ENCODE measurements at regions not wholly inside any gene's neighbourhood (a gene's known extent, or its start where the extent isn't known, plus 50 kb on each side); places are given as distances from the start of the nearest gene placed in this dataset.
"Not testable (repeated sequence)": the region's sequence is repeated elsewhere in the genome, so short reads cannot be mapped to it uniquely, and the experiment has no call there.

DNA sequence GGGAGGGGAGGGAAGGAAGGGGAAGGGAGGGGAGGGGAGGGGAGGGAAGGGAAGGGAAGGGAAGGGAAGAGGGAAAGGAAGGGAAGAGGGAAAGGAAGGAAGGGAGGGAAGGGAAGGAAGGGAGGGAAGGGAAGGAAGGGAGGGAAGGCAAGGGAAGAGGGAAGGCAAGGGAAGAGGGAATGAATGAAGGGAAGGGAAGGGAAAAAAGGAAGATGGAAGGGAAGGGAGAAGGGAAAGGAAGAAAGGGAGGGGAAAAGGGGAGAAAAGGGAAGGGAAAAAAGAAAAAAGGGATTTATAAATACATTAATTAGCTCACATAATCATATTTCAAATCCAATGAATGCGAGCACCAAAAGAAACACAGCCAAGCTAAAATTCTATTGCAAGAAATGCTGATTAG is 202.9 kb upstream of the LRRTM4 start:
- Histone ChIP-seq H2AFZ (ENCODE audit: low read length) (no peak overlapping the region), H3K36me3 (ENCODE audit: insufficient read depth, low read length) (no peaks in the 10 kb centered on the region), H3K4me3 (ENCODE audit: insufficient read depth, low read length) (no peak overlapping the region), H3K9me3 (ENCODE audit: low read depth, low read length) (no peaks in the 10 kb centered on the region), H3K27me3 (ENCODE audit: insufficient read depth, low read length) (no peaks in the 10 kb centered on the region), H3K27ac (ENCODE audit: low read depth, low read length) (no peak overlapping the region), H3K4me1 (ENCODE audit: insufficient read depth, low read length) (no peaks in the 10 kb centered on the region), H4K20me1 (ENCODE audit: insufficient read depth, low read length) (no peaks in the 10 kb centered on the region), H3K4me2 (ENCODE audit: insufficient read depth, low read length) (no peak overlapping the region), H3K79me2 (ENCODE audit: insufficient read depth, low read length) (no peaks in the 10 kb centered on the region)
- TF ChIP-seq, protein P1, sequence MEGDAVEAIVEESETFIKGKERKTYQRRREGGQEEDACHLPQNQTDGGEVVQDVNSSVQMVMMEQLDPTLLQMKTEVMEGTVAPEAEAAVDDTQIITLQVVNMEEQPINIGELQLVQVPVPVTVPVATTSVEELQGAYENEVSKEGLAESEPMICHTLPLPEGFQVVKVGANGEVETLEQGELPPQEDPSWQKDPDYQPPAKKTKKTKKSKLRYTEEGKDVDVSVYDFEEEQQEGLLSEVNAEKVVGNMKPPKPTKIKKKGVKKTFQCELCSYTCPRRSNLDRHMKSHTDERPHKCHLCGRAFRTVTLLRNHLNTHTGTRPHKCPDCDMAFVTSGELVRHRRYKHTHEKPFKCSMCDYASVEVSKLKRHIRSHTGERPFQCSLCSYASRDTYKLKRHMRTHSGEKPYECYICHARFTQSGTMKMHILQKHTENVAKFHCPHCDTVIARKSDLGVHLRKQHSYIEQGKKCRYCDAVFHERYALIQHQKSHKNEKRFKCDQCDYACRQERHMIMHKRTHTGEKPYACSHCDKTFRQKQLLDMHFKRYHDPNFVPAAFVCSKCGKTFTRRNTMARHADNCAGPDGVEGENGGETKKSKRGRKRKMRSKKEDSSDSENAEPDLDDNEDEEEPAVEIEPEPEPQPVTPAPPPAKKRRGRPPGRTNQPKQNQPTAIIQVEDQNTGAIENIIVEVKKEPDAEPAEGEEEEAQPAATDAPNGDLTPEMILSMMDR (IDR thresholded peaks at IDR 0.05; ENCODE audit: extremely low read depth, low read depth, low read length) = no peak
- DNase-seq (ENCODE audit: insufficient read length, low spot score, missing footprints) = no peak

DNA sequence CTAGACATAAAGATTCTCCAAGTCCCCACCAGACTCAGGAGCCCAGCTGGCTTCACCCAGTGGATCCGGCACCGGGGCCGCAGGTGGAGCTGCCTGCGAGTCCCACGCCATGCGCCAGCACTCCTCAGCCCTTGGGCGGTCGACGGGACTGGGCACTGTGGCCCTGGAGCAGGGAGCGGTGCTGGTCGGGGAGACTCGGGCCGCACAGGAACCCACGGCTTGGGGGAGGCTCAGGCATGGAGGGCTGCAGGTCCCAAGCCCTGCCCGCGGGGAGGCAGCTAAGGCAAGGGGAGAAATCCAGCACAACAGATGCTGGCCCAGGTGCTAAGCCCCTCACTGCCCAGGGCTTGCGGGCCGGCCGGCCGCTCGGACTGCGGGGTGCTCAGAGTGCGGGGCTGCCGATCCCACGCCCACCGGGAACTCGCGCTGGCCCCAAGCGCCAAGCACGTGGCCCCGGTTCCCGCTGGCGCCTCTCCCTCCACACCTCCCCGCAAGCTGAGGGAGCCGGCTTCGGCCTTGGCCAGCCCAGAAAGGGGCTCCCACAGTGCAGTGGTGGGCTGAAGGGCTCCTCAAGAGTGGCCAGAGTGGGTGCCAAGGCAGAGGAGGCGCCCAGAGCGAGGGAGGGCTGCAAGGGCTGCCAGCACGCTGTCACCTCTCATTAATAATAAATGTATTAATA is 212.6 kb upstream of the LRRTM4 start:
- not testable (repeated sequence) for H4K20me1 ChIP-seq (ENCODE audit: insufficient read depth, low read length); H3K27ac ChIP-seq (ENCODE audit: low read depth, low read length); H2AFZ ChIP-seq (ENCODE audit: low read length); H3K36me3 ChIP-seq (ENCODE audit: insufficient read depth, low read length); H3K4me1 ChIP-seq (ENCODE audit: insufficient read depth, low read length); H3K4me2 ChIP-seq (ENCODE audit: insufficient read depth, low read length); DNase-seq (ENCODE audit: insufficient read length, low spot score, missing footprints); H3K4me3 ChIP-seq (ENCODE audit: insufficient read depth, low read length); H3K9me3 ChIP-seq (ENCODE audit: low read depth, low read length); H3K79me2 ChIP-seq (ENCODE audit: insufficient read depth, low read length); H3K27me3 ChIP-seq (ENCODE audit: insufficient read depth, low read length)

DNA sequence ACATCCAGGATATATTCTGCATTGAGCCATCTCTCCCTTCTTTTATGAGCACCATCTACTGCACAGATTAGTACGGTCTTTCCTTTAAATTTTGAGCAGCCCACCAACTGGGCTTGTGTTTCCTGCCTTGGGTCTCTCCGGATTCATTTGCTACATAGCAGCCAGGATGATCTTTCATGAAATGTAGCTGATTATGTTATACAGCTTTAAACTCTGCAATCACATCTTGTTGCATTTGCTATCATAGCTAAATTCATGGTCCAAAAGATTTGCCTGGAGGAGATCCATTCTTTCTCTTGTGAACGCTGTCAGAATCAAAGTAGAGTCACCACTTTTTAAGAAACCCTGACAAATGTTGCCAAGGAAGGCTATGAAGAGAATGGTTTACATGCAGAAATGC is 215.1 kb upstream of the LRRTM4 start:
- Histone ChIP-seq H3K4me1 (ENCODE audit: insufficient read depth, low read length) (no peaks in the 10 kb centered on the region), H3K4me2 (ENCODE audit: insufficient read depth, low read length) (no peak overlapping the region), H3K9me3 (ENCODE audit: low read depth, low read length) (no peaks in the 10 kb centered on the region), H4K20me1 (ENCODE audit: insufficient read depth, low read length) (no peaks in the 10 kb centered on the region), H3K27me3 (ENCODE audit: insufficient read depth, low read length) (no peaks in the 10 kb centered on the region), H3K27ac (ENCODE audit: low read depth, low read length) (no peak overlapping the region), H3K79me2 (ENCODE audit: insufficient read depth, low read length) (no peaks in the 10 kb centered on the region), H3K4me3 (ENCODE audit: insufficient read depth, low read length) (no peak overlapping the region), H3K36me3 (ENCODE audit: insufficient read depth, low read length) (no peaks in the 10 kb centered on the region), H2AFZ (ENCODE audit: low read length) (no peak overlapping the region)
- TF ChIP-seq, protein P1 (IDR thresholded peaks at IDR 0.05; ENCODE audit: extremely low read depth, low read depth, low read length) = no peak
- DNase-seq (ENCODE audit: insufficient read length, low spot score, missing footprints) = peak; percentile 62

DNA sequence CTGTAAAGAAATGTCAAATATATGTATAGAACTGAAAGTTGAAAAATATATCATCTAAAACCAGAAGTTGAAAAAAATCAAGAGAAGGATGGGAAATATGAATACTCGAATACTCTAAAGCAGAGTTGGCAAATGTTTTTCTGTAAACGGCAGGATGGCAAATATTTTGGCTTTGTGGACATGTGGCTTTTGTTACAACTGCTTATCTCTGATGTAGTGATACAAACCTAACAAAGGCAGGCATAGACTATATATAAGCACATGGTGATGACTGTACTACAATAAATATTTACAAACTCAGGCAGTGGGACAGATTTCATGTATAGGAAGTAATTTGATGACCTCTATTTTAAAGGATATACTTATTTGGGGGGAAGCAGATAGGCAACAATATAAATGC is 224.6 kb upstream of the LRRTM4 start:
- H3K4me3 ChIP-seq (ENCODE audit: insufficient read depth, low read length) = no peak overlapping the region

DNA sequence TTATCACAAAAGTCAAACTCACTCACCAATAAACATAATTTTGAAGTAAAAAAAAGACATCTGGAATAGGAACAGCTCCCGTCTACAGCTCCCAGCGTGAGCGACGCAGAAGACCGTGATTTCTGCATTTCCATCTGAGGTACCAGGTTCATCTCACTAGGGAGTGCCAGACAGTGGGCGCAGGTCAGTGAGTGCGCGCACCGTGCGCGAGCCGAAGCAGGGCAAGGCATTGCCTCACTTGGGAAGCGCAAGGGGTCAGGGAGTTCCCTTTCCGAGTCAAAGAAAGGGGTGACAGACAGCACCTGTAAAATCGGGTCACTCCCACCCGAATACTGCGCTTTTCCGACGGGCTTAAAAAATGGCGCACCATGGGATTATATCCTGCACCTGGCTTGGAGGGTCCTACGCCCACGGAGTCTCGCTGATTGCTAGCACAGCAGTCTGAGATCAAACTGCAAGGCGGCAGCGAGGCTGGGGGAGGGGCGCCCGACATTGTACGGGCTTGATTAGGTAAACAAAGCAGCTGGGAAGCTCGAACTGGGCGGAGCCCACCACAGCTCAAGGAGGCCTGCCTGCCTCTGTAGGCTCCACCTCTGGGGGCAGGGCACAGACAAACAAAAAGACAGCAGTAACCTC is 231.7 kb upstream of the LRRTM4 start:
- H3K27me3 ChIP-seq (ENCODE audit: insufficient read depth, low read length); H2AFZ ChIP-seq (ENCODE audit: low read length); H3K4me1 ChIP-seq (ENCODE audit: insufficient read depth, low read length); H3K27ac ChIP-seq (ENCODE audit: low read depth, low read length); H4K20me1 ChIP-seq (ENCODE audit: insufficient read depth, low read length); H3K4me3 ChIP-seq (ENCODE audit: insufficient read depth, low read length); H3K4me2 ChIP-seq (ENCODE audit: insufficient read depth, low read length); H3K79me2 ChIP-seq (ENCODE audit: insufficient read depth, low read length); H3K9me3 ChIP-seq (ENCODE audit: low read depth, low read length); DNase-seq (ENCODE audit: insufficient read length, low spot score, missing footprints); H3K36me3 ChIP-seq (ENCODE audit: insufficient read depth, low read length): not testable (repeated sequence)

More for the DNA sequence above, 224.6 kb upstream of the LRRTM4 start:
- Histone ChIP-seq H4K20me1 (ENCODE audit: insufficient read depth, low read length) (no peaks in the 10 kb centered on the region), H3K4me2 (ENCODE audit: insufficient read depth, low read length) (no peak overlapping the region), H3K27ac (ENCODE audit: low read depth, low read length) (no peak overlapping the region), H3K36me3 (ENCODE audit: insufficient read depth, low read length) (no peaks in the 10 kb centered on the region), H3K9me3 (ENCODE audit: low read depth, low read length) (peaks cover 3% of the 10 kb centered on the region), H3K79me2 (ENCODE audit: insufficient read depth, low read length) (no peaks in the 10 kb centered on the region), H3K27me3 (ENCODE audit: insufficient read depth, low read length) (no peaks in the 10 kb centered on the region), H2AFZ (ENCODE audit: low read length) (no peak overlapping the region), H3K4me1 (ENCODE audit: insufficient read depth, low read length) (no peaks in the 10 kb centered on the region)
- TF ChIP-seq, protein P1 (IDR thresholded peaks at IDR 0.05; ENCODE audit: extremely low read depth, low read depth, low read length) = no peak
- DNase-seq (ENCODE audit: insufficient read length, low spot score, missing footprints) = no peak
